IPS DF 4.7 (cell line): ENCODE measurements at regions not wholly inside any gene's neighbourhood (a gene's known extent, or its start where the extent isn't known, plus 50 kb on each side); places are given as distances from the start of the nearest gene placed in this dataset.
"Not testable (repeated sequence)": the region's sequence is repeated elsewhere in the genome, so short reads cannot be mapped to it uniquely, and the experiment has no call there.

Experiments
- DNase-seq: peaks from one replicate; pipeline ENCODE4 v3.0.0-alpha.2; 2013; ENCODE audit warnings: low spot score; ENCODE audit errors: extremely low read depth

DNA sequence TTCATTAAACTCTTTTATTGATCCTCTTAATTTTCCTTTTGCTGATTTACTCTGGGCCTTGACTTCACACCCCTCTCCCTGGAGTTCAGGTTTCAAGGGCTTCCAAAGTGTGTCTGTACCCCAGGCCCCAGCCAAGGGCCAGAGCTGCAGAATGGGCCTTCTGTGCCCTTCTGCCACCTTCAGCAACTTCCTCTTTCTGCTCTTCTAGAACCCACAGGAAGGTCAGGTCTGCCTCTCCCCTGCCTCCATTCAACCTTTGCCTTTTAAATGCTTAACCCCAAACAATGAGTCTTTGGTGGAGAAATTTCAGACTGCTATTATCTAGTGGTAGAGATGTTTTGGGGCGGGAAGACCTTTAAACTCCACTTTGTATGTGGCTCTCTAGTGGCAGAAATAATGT, 63.1 kb downstream of the TSN start:
- no peak for DNase-seq

DNA sequence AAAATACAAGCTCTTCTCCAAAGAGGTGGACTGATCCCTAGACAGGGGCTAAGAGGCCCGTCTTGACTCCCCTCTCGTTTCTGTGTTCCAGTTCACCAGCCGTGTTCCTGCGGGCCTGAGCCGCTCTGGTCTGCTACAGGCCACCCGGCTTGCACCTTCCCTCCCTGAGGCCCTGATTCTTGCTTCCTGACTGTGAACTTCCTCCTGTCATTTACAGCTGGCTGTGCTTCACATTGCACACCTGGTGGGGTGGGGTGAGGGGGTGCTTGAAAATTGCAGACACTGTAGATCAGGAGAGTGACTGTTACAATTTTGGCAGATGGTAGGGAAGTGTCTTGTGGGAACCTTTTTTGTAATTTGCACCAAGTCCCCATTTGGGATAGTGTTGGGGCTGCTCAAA, 64.4 kb downstream of the TSN start:
- DNase-seq: no peak

DNA sequence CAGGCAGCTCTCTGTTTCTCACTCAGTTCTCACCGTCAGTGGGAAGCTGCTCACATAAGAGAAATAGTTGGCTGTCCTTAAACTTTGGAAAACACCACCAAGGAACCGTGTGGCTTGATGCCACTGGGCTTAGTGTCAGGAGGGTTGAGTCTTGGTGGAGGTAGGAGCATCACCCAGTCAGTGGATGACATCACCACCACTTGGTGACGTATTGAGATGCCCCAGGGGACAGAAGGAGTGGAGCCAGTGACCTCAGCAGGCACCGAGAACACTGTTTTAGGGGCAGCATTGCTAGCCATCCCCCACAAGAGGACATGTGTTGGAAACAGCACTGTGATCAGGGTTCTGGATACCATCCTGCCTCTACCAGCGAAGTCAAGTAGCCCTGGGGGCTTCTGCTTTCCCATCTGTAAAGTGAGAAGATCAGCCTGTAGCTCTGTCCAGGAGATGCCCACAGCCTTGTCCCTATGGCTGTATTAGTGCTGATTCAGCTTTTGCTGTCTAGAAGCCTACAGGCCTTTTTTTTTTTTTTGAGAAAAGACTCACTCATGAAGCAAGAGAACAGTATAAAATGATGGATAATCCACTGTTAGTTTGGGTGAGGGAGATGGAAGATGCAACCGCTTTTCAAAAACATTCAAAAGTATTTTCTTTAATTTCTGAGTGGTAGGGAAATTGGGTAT, 66.2 kb downstream of the TSN start:
- no peak for DNase-seq

DNA sequence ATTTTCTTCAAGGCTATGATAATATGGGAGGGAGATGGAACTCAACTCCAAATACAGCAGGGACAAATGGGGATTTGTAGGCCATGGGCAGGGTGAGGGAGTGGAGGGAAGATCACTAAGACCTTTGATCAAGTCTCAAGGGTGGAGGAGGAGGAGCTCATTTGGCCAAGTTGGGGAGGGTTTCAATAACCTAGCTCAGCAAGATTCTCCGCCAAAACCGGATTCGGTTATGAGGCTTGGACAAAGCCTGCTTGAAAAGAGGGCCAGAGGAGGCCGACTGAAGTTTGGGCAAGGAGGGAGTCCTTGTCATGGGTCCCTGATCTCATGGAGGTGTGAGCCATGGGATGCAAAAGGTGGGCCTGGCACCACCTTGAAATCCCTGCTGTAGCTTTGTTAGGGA, 68.8 kb downstream of the TSN start:
- DNase-seq: no peak

DNA sequence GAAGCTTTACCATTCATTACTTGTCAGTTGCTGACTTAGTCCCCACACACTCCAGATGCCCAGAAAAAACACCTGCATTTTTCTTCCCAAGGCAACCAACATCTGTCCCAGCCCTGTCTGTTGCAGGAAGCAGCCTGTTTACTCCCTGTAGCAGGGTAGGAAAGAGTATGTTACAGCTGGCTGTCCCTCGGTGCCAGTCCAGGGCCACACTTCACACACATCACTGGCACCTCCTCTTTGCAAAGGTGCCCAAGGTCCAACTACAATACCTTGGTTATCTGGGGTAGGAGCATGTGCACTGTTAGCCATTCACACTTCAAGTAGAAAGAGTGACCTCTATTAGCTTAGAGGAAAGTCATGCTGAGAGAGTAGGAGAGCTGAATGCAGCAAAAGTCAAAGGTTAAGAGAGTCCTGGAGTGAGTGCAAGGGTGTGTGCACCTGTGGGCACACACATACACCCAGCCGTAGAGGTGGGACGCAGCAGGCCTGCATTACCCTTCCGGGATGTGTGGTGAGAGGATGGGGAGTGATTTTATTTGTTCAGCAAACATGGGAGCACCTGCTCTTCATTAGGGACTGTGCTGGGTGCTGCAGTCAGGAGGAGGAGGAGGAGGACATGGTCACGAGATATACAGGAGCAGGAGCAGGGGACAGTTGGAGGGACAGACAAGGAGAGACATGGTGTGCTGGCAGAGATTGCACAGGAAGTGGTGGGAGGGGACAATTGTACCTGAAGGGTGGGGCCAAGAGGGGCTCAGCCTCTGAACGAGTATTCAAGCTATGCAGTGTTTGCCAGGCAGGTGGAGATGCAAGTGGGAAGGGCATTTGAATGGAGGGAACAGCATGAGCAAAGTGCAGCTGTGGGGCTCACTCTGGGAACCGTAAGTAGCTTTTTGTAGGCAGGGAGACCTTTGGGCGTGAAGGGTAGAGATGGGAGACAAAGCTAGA, 69.8 kb downstream of the TSN start:
- DNase-seq: no peak

DNA sequence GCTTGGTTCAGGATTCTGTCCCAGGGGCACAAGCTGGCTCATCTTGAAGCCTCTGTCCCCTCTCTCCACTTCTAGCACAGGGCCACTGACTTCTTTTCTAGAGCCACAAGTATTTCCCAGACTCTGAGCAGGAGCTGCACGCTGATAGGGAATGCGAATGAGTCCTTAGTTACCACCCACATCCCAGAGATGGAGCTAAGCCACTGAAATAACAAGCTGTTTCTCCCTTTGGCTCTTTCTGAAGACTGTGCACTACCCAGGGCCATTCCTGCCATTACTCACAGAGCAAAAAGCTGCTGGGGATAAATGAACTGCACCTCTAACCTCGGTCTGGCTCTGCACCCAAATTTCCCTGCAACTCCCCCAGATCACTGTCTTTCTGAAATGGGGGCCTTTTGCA, 70.6 kb downstream of the TSN start:
- DNase-seq: no peak

DNA sequence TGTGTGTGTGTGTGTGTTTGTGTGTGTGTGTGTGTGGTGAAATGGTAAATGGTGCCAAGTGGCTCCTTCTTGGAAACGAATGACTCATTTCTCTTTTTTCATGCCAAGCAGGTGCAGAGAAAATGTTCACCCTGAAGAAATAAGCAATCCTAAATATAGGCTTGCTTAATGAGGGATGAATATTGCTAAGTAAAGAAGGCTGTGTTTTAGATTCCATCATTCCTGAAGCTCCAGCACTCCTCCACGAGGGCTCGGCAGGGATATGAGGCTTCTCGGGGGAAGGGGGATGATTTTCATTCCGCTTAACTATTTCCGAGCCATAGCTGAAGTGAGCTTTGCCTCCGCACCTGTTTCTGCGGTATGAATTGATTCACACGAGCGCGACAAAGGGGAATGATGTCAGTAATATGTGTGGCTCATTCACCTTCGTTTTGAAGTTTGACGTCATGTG, 72.9 kb downstream of the TSN start:
- DNase-seq: no peak

DNA sequence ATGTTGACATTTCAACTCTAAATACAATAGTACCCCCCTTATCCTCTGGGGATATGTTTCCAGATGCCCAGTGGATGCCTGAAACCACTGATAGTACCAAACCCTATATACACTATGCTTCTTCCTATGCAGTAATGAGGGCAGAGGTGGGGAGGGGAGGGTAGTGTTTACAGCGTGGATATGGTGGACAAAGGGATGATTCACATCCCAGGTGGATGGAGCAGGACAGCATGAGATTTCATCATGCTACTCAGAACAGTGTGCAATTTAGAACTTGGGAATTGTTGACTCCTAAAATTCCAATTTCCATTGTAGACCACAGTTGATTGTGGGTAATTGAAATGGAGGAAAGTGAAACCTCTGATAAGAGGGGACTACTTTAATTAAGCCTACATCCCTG, 75.4 kb downstream of the TSN start:
- DNase-seq: no peak

DNA sequence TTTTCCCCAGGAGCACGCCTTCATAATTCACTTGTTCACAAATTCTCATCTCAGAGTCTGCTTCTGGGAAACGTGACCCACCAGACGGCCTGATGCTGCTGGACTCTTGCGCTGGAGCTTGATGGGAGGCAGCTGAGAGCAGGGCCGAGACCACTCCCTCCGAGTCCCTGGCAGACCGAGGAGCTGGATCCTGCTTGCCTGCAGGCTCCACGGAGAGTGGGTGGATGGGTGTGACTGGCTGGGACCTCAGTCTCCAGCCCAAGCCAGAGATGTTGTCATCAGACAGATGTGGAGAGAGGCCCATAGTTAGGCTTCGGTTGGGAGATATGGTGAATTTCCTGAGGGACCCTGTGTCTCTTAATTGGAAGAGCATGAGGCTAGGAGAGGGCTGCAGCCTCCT, 76.4 kb downstream of the TSN start:
- DNase-seq: no peak

DNA sequence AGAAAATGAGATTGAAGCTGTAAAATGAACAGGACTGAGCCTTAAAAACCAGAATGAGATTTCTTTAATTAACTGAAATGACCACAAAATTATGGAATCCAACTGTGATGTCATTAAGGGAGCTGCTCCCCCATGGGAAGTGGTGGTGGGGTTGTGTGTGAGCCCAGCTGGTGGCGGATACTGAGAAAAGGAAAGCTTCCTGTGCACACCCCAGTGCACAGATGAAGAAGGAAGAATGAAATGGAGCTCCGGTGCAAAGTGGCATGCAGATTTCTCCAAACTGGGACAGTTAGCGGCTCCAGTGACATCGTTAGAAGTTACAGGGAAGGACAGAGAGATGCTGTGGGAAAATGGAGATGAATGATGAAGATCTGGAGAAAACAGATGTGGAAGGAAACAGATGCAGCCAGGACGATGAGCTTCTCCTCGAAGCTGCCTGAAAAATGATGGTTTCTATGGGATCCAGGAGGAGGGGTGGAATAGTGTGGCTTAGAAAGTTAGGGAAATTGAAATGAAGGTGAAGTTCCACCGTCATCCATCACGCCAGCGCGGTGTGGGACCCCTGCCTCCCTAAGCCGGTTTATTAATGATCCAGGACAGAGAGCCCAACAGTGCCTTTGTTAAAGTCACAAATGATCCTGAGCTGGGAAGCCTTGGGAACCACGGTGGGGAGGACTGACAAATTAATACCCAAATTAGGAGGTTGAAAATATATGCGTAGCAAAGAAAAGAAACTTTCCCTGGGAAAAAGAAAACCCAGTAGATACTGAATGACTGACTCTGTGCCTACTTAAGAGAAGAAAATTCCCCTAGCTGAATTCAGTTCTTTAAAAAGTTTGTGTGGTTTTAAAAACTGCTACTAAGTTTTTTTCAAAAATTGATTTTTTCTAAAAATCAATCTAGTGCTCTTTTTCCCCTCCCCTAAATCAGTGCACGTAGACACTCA, 77.2 kb downstream of the TSN start:
- DNase-seq: no peak

DNA sequence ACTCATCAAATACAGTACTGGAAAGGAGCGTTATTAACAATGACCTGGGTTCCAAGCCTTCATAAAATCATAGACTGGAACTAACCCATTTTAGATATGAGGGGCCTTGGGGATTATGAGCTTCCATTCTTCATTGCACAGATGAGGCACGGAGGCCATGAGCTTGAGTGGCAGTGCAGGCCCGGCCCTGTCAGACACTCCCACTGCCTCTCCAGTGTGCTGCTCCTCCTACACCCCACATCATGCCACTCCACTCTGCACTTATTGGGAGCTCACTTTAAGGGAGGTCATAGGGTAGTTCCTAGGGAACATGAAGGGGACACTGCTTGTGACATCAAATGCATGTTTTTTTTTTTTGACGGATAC, 77.9 kb downstream of the TSN start:
- DNase-seq: no peak

DNA sequence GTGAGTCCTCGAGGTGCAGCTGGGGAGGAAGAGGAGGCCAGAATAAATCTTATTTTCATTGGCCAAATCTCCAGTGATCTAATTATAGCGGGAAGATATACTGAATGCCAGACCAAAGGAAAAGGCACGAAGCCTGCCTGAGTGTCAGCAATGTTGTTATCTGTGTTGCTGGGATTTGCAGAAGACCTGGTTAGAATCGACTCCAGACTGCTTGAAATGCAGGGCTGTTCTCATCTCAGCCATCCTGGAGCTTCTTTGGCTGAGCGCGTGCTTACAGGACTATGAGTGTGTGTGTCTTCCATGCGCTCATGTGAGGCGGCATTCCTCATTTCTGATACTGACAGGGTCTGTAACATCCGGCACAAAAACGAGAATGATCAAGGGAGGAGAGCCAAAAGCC, 81.2 kb downstream of the TSN start:
- no peak for DNase-seq

DNA sequence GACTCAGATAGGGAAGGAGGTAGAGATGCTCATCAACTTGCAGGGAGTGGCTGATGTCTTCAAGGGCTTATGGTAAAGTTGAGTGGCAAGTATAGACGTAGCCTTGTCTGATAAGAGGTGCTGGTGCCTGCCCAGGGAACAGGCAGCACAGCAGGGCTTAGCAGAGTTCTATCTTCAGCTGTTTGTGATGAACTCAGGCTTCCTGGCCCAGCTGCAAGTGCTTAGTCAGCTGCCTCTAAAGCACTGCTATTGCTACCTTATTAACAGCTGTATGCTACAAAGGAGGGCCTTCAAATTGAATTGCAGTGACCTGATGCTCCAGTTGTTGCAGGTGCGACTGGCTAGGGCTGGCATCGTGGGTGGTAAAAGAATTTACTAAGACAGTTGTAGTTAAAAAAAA, 82.1 kb downstream of the TSN start:
- DNase-seq: no peak

DNA sequence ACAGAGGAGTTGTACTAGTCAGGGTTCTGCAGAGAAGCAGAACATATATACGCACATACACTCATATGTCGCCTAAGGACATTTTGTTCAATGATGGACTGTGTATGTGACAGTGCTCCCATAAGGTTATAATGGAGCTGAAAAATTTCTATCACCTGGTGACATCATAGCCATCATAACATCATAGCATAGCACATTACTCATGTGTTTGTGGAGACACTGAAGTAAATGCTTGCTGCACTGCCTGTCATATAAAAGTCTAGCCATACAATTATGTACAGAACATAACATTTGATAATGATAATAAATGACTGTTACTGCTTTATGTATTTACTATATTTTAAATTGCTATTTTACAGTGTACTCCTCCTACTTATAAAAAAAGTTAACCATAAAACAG, 83.1 kb downstream of the TSN start:
- DNase-seq: no peak

DNA sequence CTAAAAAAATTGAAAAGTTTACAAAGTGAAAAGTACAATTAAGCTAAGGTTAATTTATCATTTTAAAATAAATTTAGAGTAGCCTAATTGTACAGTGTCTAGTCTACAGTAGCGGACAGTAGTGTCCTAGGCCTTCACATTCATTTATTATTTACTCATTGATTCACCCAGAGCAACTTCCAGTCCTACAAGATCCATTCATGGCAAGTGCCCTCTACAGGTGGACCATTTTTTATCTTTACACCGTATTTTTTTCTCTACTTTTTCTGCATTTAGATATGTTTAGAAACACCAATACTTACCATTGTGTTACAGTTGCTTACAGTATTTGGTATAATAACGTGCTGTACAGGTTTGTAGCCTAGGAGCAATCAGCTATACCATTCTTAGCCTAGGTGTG, 84.1 kb downstream of the TSN start:
- DNase-seq: no peak

DNA sequence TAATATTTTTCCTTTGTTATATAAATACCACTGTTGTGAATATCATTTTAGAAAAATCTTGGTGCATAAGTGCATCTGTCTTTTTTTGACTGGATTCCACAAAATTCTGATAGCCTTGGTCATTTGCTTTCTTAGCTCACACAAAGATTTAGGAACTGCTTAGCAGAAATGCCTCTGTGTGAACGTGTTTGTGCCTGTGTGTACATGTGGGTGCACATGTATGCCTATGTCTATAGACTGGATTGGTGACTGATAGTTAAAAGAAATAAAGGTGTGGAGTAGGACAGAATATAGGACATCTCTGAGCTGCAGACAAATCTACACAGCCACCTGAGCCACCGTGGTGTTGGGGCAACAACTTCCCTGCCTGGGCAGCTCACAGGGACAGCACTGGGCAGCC, 93.8 kb downstream of the TSN start:
- DNase-seq: no peak

DNA sequence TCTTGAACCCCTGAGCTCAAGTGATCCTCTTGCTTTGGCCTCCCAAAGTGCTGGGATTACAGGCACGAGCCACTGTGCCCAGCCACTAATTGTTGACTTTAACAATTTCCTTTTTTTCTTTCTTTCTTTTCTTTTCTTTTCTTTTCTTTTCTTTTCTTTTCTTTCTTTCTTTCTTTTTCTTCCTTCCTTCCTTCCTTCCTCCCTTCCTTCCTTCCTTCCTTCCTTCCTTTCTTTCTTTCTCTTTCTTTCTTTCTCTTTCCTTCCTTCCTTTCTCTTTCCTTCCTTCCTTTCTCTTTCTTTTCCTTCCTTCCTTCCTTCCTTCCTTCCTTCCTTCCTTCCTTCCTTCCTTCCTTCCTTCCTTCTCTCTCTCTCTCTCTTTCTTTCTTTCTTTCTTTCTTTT, 97.7 kb downstream of the TSN start:
- not testable (repeated sequence) for DNase-seq

DNA sequence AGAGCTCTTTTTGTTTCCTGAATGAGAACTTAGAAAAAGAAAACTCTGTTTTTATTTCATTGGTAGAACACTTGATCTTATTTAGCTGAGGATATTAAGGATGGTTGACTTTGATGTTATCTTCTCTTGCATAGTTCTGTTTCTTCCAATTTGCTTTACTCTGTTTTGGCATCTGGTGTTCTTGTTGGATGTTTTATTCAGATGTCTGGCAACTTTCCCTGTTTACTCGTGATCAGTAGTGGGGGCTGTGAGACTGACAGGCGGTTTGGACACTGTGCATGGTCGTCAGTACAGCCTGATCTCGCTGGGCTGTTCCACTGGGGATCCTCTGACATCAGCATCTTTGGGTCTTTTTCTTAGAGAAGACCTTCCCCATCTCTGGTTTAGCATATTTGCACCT, 100.1 kb downstream of the TSN start:
- no peak for DNase-seq

DNA sequence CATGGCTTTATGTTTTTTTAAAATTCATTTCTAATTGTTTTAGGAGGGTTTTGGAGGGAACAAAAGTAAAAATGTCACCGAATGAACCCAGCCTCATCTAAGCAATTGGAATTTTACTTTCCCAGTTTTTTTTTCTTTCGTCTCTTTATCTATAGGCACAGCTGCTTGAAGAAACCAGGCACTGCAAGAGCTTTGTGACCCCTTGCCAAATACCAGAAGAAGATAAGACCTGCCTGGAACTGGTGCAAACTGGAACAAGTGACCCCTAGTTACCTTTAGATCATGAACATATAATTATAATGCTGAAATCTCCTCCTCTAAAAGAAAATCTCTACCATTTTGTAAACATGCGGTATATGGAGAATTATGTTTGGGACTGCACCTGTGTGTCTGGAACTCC, 100.9 kb downstream of the TSN start:
- DNase-seq: no peak

DNA sequence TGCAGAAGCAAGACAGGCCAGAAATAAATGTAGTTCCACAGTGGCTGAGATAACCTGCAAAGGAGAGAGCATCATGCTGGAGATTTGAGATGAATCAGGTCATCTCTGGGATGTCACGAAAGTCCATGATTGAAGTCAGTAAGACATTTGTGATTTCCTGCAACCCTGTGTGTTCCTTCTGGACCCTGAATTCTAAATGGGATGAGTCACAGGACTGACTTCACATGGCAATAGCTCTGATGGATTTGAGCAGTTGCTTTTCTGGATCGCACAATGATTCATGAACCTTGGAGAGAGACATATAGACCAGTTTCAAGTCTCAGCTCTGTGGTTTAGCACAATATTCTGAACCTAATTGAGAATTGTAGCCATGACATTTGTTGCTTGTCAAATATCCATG, 102.9 kb downstream of the TSN start:
- no peak for DNase-seq

DNA sequence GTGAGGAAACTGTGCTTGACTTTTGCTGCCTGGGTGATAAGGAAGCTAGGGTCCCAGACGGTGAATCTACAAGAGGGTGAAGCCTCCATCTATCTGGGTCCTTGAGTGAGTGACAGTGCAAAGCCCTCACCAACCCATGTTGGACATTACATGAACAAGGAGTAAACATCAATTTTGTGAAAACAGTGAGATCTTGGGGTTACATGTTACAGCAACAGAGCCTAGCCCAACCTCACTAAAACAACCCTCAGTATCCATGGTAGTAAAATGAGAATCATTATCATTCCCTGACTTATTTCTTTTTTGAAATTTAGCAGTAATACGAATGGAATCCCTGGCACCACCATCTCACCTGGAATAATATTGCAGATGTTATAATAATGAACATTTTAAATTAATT, 103.4 kb downstream of the TSN start:
- DNase-seq: no peak
